CD14-positive monocyte (primary cell): ENCODE measurements at regions not wholly inside any gene's neighbourhood (a gene's known extent, or its start where the extent isn't known, plus 50 kb on each side); places are given as distances from the start of the nearest gene placed in this dataset.

Experiments
- DNase-seq, 3 donors: peaks; one replicate each; pipeline ENCODE4 v3.0.0-alpha.2; 2011 to 2022
- H2AFZ ChIP-seq: 2 replicates; pipeline ENCODE4 v1.6.0; 2012; ENCODE audit warnings: mild to moderate bottlenecking, low read depth, low read length, inconsistent platforms; ENCODE audit not compliant: insufficient read depth, poor library complexity, severe bottlenecking
- H3K27ac ChIP-seq, 2 donors: 1 replicate in 1 of 2; 2 replicates in 1 of 2; pipeline ENCODE4 v1.5.1; 2012 to 2013; ENCODE audit warnings: low read length in 2 of 2, control low read depth in 1 of 2, inconsistent platforms in 1 of 2, low read depth in 1 of 2, mild to moderate bottlenecking in 1 of 2
- H3K27me3 ChIP-seq, 2 donors: one replicate each; pipeline versions ENCODE4 v1.6.0 to v1.6.1; 2011 to 2013; ENCODE audit warnings: low read length in 2 of 2; ENCODE audit not compliant: control insufficient read depth in 2 of 2, insufficient read depth in 2 of 2
- H3K36me3 ChIP-seq, 2 donors: replicated peaks in 1 of 2; 1 replicate in 1 of 2; 2 replicates in 1 of 2; pipeline versions ENCODE4 v1.5.1 to v1.6.1; 2012 to 2013; ENCODE audit warnings: low read length in 2 of 2, control low read depth in 1 of 2, inconsistent platforms in 1 of 2, mild to moderate bottlenecking in 1 of 2; ENCODE audit not compliant: insufficient read depth in 2 of 2, control insufficient read depth in 1 of 2
- H3K4me1 ChIP-seq, 2 donors: 1 replicate in 1 of 2; 2 replicates in 1 of 2; pipeline versions ENCODE4 v1.5.1 to v1.6.1; 2012 to 2013; ENCODE audit warnings: low read length in 2 of 2, control low read depth in 1 of 2, inconsistent platforms in 1 of 2, mild to moderate bottlenecking in 1 of 2, moderate library complexity in 1 of 2; ENCODE audit not compliant: insufficient read depth in 2 of 2, control insufficient read depth in 1 of 2
- H3K4me2 ChIP-seq: replicated peaks from 2 replicates; pipeline ENCODE3; 2012; ENCODE audit warnings: low read length, moderate library complexity, mild to moderate bottlenecking; ENCODE audit not compliant: poor library complexity, severe bottlenecking; ENCODE audit errors: extremely low read depth
- H3K4me3 ChIP-seq, 3 experiments: fragments of 200-600 bp in 1 of 3; sonication (generic) in 1 of 3; replicated peaks in 1 of 3; 1 replicate in 2 of 3; 2 replicates in 1 of 3; pipeline ENCODE4 v1.5.1; 2011 to 2013; ENCODE audit warnings: low read length in 3 of 3, mild to moderate bottlenecking in 3 of 3, control low read depth in 2 of 3, low read depth in 2 of 3, inconsistent platforms in 1 of 3, moderate library complexity in 1 of 3
- H3K79me2 ChIP-seq: 2 replicates; pipeline ENCODE4 v1.6.0; 2012; ENCODE audit warnings: mild to moderate bottlenecking, control low read depth, inconsistent platforms, low read length, moderate library complexity; ENCODE audit not compliant: insufficient read depth
- H3K9ac ChIP-seq: 2 replicates; pipeline ENCODE4 v1.6.0; 2017; ENCODE audit warnings: low read length, mild to moderate bottlenecking; ENCODE audit not compliant: insufficient read depth, poor library complexity, severe bottlenecking
- H3K9me3 ChIP-seq, 2 donors: replicated peaks in 1 of 2; 1 replicate in 1 of 2; 2 replicates in 1 of 2; pipeline versions ENCODE4 v1.5.1 to v1.6.1; 2012 to 2013; ENCODE audit warnings: low read length in 2 of 2, control low read depth in 1 of 2; ENCODE audit not compliant: control insufficient read depth in 1 of 2, insufficient read depth in 1 of 2
- H4K20me1 ChIP-seq: 2 replicates; pipeline ENCODE4 v1.6.0; 2012; ENCODE audit warnings: mild to moderate bottlenecking, low read length, control low read depth, moderate library complexity; ENCODE audit not compliant: insufficient read depth
- H3K27ac Mint-ChIP-seq, 7 donors: one replicate each; pipeline ENCODE4 v1.8.0; 2020; ENCODE audit warnings: mild to moderate bottlenecking in 7 of 7, mixed read lengths in 7 of 7, moderate library complexity in 6 of 7, inconsistent platforms in 2 of 7
- H3K27me3 Mint-ChIP-seq, 3 donors: one replicate each; pipeline ENCODE4 v1.8.0; 2021 to 2022; ENCODE audit warnings: low read depth in 3 of 3, mild to moderate bottlenecking in 3 of 3, mixed read lengths in 3 of 3, moderate library complexity in 3 of 3, inconsistent platforms in 1 of 3
- H3K36me3 Mint-ChIP-seq, 2 donors: one replicate each; pipeline ENCODE4 v1.8.0; 2020; ENCODE audit warnings: mixed read lengths in 2 of 2, inconsistent platforms in 1 of 2, mild to moderate bottlenecking in 1 of 2
- H3K4me1 Mint-ChIP-seq: one replicate; pipeline ENCODE4 v1.8.0; 2020; ENCODE audit warnings: mild to moderate bottlenecking, mixed read lengths
- H3K4me3 Mint-ChIP-seq, 2 donors: one replicate each; pipeline ENCODE4 v1.8.0; 2020; ENCODE audit warnings: mild to moderate bottlenecking in 2 of 2, mixed read lengths in 2 of 2, moderate library complexity in 1 of 2
- H3K9me3 Mint-ChIP-seq, 7 donors: one replicate each; pipeline ENCODE4 v1.8.0; 2020 to 2022; ENCODE audit warnings: mixed read lengths in 7 of 7, mild to moderate bottlenecking in 6 of 7, moderate library complexity in 6 of 7, inconsistent platforms in 2 of 7
- intact Hi-C, 2 donors: fragments of 100-400 bp; cut with micrococcal nuclease; formaldehyde crosslinking; loops; one replicate each; pipeline versions ENCODE4 v1.15.0 to v1.15.1; 2023
- TF ChIP-seq, protein P1 (sequence below): fragments of 200-600 bp; IDR thresholded peaks from one replicate; pipeline ENCODE4 v1.8.0; 2022; ENCODE audit warnings: antibody characterized with exemption, mild to moderate bottlenecking

DNA sequence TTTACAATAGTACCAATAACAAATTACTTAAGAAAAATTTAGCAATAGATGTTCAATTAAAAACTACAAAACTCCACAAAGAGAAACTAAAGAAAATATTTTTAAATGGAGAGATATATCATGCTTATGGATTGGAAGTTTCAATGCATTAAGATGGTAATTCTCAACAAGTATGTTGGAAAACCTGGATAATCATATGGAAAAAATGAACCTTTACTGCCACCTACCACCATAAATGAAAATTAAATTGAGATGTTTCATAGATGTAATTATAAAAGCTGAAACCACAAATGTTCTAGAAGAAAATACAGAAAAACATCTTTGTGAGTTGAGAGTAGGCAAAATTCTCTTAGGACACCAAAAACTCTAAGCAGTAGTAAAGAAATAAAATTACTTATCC is 121.7 kb downstream of the ANKRD18B start:
- no peaks in the 10 kb centered on the region for H3K4me1 ChIP-seq
- H3K79me2 ChIP-seq: no peaks in the 10 kb centered on the region
- no peaks in the 10 kb centered on the region for H3K36me3 Mint-ChIP-seq
- H3K27ac ChIP-seq: no peak overlapping the region
- H3K4me1 Mint-ChIP-seq: no peaks in the 10 kb centered on the region
- H3K27ac Mint-ChIP-seq: no peak overlapping the region
- no peak overlapping the region for H3K9ac ChIP-seq
- no peak overlapping the region for H3K4me2 ChIP-seq
- intact Hi-C loops: no loop called here
- peaks cover 0 to 2% (median 0%) of the 10 kb centered on the region in 7 donors for H3K9me3 Mint-ChIP-seq
- peaks cover 6 to 10% (median 10%) of the 10 kb centered on the region in 3 donors for H3K27me3 Mint-ChIP-seq
- no peaks in the 10 kb centered on the region for H3K36me3 ChIP-seq
- TF ChIP-seq, protein P1, sequence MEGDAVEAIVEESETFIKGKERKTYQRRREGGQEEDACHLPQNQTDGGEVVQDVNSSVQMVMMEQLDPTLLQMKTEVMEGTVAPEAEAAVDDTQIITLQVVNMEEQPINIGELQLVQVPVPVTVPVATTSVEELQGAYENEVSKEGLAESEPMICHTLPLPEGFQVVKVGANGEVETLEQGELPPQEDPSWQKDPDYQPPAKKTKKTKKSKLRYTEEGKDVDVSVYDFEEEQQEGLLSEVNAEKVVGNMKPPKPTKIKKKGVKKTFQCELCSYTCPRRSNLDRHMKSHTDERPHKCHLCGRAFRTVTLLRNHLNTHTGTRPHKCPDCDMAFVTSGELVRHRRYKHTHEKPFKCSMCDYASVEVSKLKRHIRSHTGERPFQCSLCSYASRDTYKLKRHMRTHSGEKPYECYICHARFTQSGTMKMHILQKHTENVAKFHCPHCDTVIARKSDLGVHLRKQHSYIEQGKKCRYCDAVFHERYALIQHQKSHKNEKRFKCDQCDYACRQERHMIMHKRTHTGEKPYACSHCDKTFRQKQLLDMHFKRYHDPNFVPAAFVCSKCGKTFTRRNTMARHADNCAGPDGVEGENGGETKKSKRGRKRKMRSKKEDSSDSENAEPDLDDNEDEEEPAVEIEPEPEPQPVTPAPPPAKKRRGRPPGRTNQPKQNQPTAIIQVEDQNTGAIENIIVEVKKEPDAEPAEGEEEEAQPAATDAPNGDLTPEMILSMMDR: no peak
- H3K27me3 ChIP-seq: peaks cover 0 to 3% of the 10 kb centered on the region in 2 donors
- no peak overlapping the region for H3K4me3 ChIP-seq
- no peak for DNase-seq
- no peak overlapping the region for H3K4me3 Mint-ChIP-seq
- no peaks in the 10 kb centered on the region for H3K9me3 ChIP-seq
- H2AFZ ChIP-seq: no peak overlapping the region
- H4K20me1 ChIP-seq: no peaks in the 10 kb centered on the region

DNA sequence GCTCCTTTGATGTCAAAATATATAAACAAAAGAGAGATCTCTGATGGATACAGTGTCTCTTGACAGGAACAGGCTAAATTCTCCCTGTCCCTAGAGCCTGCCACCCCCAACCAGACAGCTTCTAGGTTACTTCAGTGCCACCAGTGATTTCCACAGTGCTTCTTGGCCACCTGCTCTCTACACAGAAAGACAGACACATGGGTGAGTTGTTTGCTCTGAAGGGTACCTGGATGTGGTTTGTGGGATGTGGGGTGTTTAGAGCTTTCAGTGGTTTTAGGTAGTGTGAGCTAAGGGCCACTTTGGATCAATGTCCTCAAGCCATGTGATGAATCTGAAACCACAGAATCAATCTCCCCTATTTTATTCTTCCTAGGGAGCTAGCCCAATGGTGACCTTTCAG is 125.4 kb downstream of the ANKRD18B start:
- no peak for DNase-seq
- no peak overlapping the region for H3K4me3 Mint-ChIP-seq
- no peaks in the 10 kb centered on the region for H3K4me1 Mint-ChIP-seq
- no peaks in the 10 kb centered on the region for H3K36me3 Mint-ChIP-seq
- Histone ChIP-seq H2AFZ (no peak overlapping the region), H3K79me2 (no peaks in the 10 kb centered on the region), H4K20me1 (no peaks in the 10 kb centered on the region), H3K36me3 (no peaks in the 10 kb centered on the region), H3K27me3 (peaks cover 0 to 3% of the 10 kb centered on the region in 2 donors), H3K9me3 (no peaks in the 10 kb centered on the region), H3K4me3 (no peak overlapping the region), H3K27ac (no peak overlapping the region), H3K4me2 (no peak overlapping the region), H3K4me1 (no peaks in the 10 kb centered on the region), H3K9ac (no peak overlapping the region)
- intact Hi-C loops: no loop called here
- TF ChIP-seq, protein P1: no peak
- peaks cover 5 to 10% (median 10%) of the 10 kb centered on the region in 3 donors for H3K27me3 Mint-ChIP-seq
- peaks cover 0 to 2% (median 0%) of the 10 kb centered on the region in 7 donors for H3K9me3 Mint-ChIP-seq
- no peak overlapping the region for H3K27ac Mint-ChIP-seq
